Ramos (cell line): ENCODE measurements at regions not wholly inside any gene's neighbourhood (a gene's known extent, or its start where the extent isn't known, plus 50 kb on each side); places are given as distances from the start of the nearest gene placed in this dataset.

Experiments
- in situ Hi-C: fragments of 300-500 bp; cut with MboI; formaldehyde crosslinking; loops from one replicate; pipeline ENCODE4 v1.14.3; 2022; ENCODE audit warnings: low sequenced_read_pairs; ENCODE audit not compliant: unreplicated experiment

- in situ Hi-C loops = no loop called here
These were observed 128.7 kb downstream of the KLF12 start for GRCh38 chr13:74005320-74006157.

- in situ Hi-C loops = no loop called here
These were observed 130.1 kb downstream of the KLF12 start for GRCh38 chr13:74004109-74004508.

- in situ Hi-C loops = no loop called here
These were observed 130.8 kb downstream of the KLF12 start for GRCh38 chr13:74003374-74003773.

- in situ Hi-C loops = no loop called here
These were observed 133.3 kb downstream of the KLF12 start for GRCh38 chr13:74000876-74001275.

GRCh38 chr13:73998631-73999030 is 135.6 kb downstream of the KLF12 start:
- in situ Hi-C loops = no loop called here

GRCh38 chr13:73997964-73998363 is 136.2 kb downstream of the KLF12 start:
- in situ Hi-C loops = no loop called here

GRCh38 chr13:73996569-73996968 is 137.6 kb downstream of the KLF12 start:
- in situ Hi-C loops = no loop called here

GRCh38 chr13:73995736-73996135 is 138.5 kb downstream of the KLF12 start:
- in situ Hi-C loops = no loop called here

GRCh38 chr13:73993661-73994060 is 140.5 kb downstream of the KLF12 start:
- in situ Hi-C loops = no loop called here

- in situ Hi-C loops = no loop called here
These were observed 142.3 kb downstream of the KLF12 start for GRCh38 chr13:73991884-73992283.

GRCh38 chr13:73991384-73991783 is 142.8 kb downstream of the KLF12 start:
- in situ Hi-C loops = no loop called here

GRCh38 chr13:73989244-73989843 is 144.9 kb downstream of the KLF12 start:
- in situ Hi-C loops = no loop called here

- in situ Hi-C loops = no loop called here
These were observed 145.7 kb downstream of the KLF12 start for GRCh38 chr13:73988461-73988860.

GRCh38 chr13:73987618-73988017 is 146.6 kb downstream of the KLF12 start:
- in situ Hi-C loops = no loop called here

GRCh38 chr13:73985783-73986182 is 148.4 kb downstream of the KLF12 start:
- in situ Hi-C loops = no loop called here

- in situ Hi-C loops = no loop called here
These were observed 149.1 kb downstream of the KLF12 start for GRCh38 chr13:73984949-73985691.

- in situ Hi-C loops = no loop called here
These were observed 150.0 kb downstream of the KLF12 start for GRCh38 chr13:73984201-73984600.

GRCh38 chr13:73983109-73983508 is 151.1 kb downstream of the KLF12 start:
- in situ Hi-C loops = no loop called here

- in situ Hi-C loops = no loop called here
These were observed 152.6 kb downstream of the KLF12 start for GRCh38 chr13:73981595-73981994.

- in situ Hi-C loops = no loop called here
These were observed 158.4 kb downstream of the KLF12 start for GRCh38 chr13:73975767-73976166.

- in situ Hi-C loops = no loop called here
These were observed 160.2 kb downstream of the KLF12 start for GRCh38 chr13:73974051-73974450.
